IMR-90 (cell line): ENCODE measurements at regions not wholly inside any gene's neighbourhood (a gene's known extent, or its start where the extent isn't known, plus 50 kb on each side); places are given as distances from the start of the nearest gene placed in this dataset.

Experiments
- ATAC-seq: fragments of 200-7000 bp; cut with Tn5 transposase; 2 replicates; pipeline ENCODE4 v1.9.1; 2020; ENCODE audit warnings: low read depth, mild to moderate bottlenecking, moderate library complexity
- BruUV-seq: library from RNA; stranded (reverse); fragments of 400-500 nt; replicated peaks from 2 replicates; lab custom pipeline; 2021; lab: Mats Ljungman, UMichigan
- CTCF ChIA-PET: fragments of 300-600 bp; formaldehyde crosslinking; extraction: SDS; loops from one replicate; lab custom pipeline; 2021; ENCODE audit warnings: antibody characterized with exemption; lab: Yijun Ruan, JAX
- POLR2A ChIA-PET: fragments of 300-600 bp; sonication (Branson Sonifier 250); formaldehyde crosslinking; loops from one replicate; lab custom pipeline; 2022; ENCODE audit warnings: antibody characterized with exemption; ENCODE audit not compliant: unreplicated experiment; lab: Charles Lee
- DNase-seq: peaks from one replicate; pipeline ENCODE4 v3.0.0; 2013
- H2AFZ ChIP-seq: replicated peaks from 2 replicates; pipeline ENCODE3; 2013; ENCODE audit warnings: low read length, mild to moderate bottlenecking; ENCODE audit not compliant: poor library complexity
- H2AK5ac ChIP-seq: 2 replicates; pipeline ENCODE4 v1.6.1; 2013; ENCODE audit warnings: low read depth, low read length, inconsistent platforms
- H2AK9ac ChIP-seq: replicated peaks from 2 replicates; pipeline ENCODE3; 2013; ENCODE audit warnings: mild to moderate bottlenecking, low read depth, low read length, moderate library complexity; ENCODE audit not compliant: poor library complexity
- H2BK120ac ChIP-seq: 2 replicates; pipeline ENCODE4 v1.6.1; 2013; ENCODE audit warnings: low read depth, low read length, inconsistent platforms
- H2BK15ac ChIP-seq: 3 replicates; pipeline ENCODE4 v1.6.1; 2013; ENCODE audit warnings: low read depth, low read length, inconsistent platforms
- H2BK20ac ChIP-seq: 2 replicates; pipeline ENCODE4 v1.6.1; 2013; ENCODE audit warnings: low read depth, mild to moderate bottlenecking, inconsistent platforms, low read length, moderate library complexity
- H2BK5ac ChIP-seq: 2 replicates; pipeline ENCODE4 v1.6.1; 2013; ENCODE audit warnings: mild to moderate bottlenecking, low read depth, low read length, inconsistent platforms; ENCODE audit not compliant: poor library complexity, severe bottlenecking
- H3K14ac ChIP-seq: replicated peaks from 2 replicates; pipeline ENCODE4 v1.6.1; 2013; ENCODE audit warnings: low read depth, low read length, inconsistent platforms
- H3K18ac ChIP-seq: 2 replicates; pipeline ENCODE4 v1.6.1; 2013; ENCODE audit warnings: low read depth, low read length, control low read depth
- H3K23ac ChIP-seq: 2 replicates; pipeline ENCODE4 v1.6.1; 2013; ENCODE audit warnings: low read depth, low read length, inconsistent platforms
- H3K27ac ChIP-seq: 2 replicates; pipeline ENCODE4 v1.5.1; 2013; ENCODE audit warnings: mild to moderate bottlenecking, control low read depth, low read length; ENCODE audit not compliant: insufficient read depth
- H3K27me3 ChIP-seq: 2 replicates; pipeline ENCODE4 v1.6.1; 2013; ENCODE audit warnings: low read length; ENCODE audit not compliant: control insufficient read depth, insufficient read depth
- H3K36me3 ChIP-seq: 2 replicates; pipeline ENCODE4 v1.6.1; 2013; ENCODE audit warnings: low read length, mixed read lengths; ENCODE audit not compliant: control insufficient read depth, insufficient read depth
- H3K4ac ChIP-seq: 2 replicates; pipeline ENCODE4 v1.6.1; 2013; ENCODE audit warnings: low read depth, low read length, inconsistent platforms
- H3K4me1 ChIP-seq: 2 replicates; pipeline ENCODE4 v1.6.1; 2013; ENCODE audit warnings: low read length, mixed read lengths; ENCODE audit not compliant: control insufficient read depth, insufficient read depth
- H3K4me2 ChIP-seq: 2 replicates; pipeline ENCODE4 v1.6.1; 2013; ENCODE audit warnings: low read depth, mild to moderate bottlenecking, control low read depth, low read length, moderate library complexity
- H3K4me3 ChIP-seq: 2 replicates; pipeline ENCODE4 v1.5.1; 2013; ENCODE audit warnings: low read depth, mild to moderate bottlenecking, control low read depth, low read length, moderate library complexity; ENCODE audit not compliant: insufficient read depth
- H3K56ac ChIP-seq: 2 replicates; pipeline ENCODE4 v1.6.1; 2013; ENCODE audit warnings: low read length, inconsistent platforms; ENCODE audit not compliant: insufficient read depth; ENCODE audit errors: extremely low read depth
- H3K79me1 ChIP-seq, 2 experiments: 2 replicates each; pipeline ENCODE4 v1.6.1; 2013; ENCODE audit warnings: low read length in 2 of 2, inconsistent platforms in 1 of 2, low read depth in 1 of 2
- H3K9ac ChIP-seq: 2 replicates; pipeline ENCODE4 v1.6.1; 2013; ENCODE audit warnings: low read depth, low read length, control low read depth
- H3K9me1 ChIP-seq: 2 replicates; pipeline ENCODE4 v1.6.1; 2013; ENCODE audit warnings: low read length, inconsistent platforms; ENCODE audit not compliant: insufficient read depth
- H3K9me3 ChIP-seq: 2 replicates; pipeline ENCODE4 v1.6.1; 2013; ENCODE audit warnings: low read length; ENCODE audit not compliant: control insufficient read depth, insufficient read depth
- H4K20me1 ChIP-seq: 2 replicates; pipeline ENCODE4 v1.6.1; 2013; ENCODE audit warnings: low read length, inconsistent platforms; ENCODE audit not compliant: insufficient read depth
- H4K5ac ChIP-seq: 2 replicates; pipeline ENCODE4 v1.6.1; 2013; ENCODE audit warnings: mild to moderate bottlenecking, low read depth, low read length, control low read depth
- H4K8ac ChIP-seq, 2 experiments: 2 replicates each; pipeline ENCODE4 v1.6.1; 2013; ENCODE audit warnings: low read depth in 2 of 2, low read length in 2 of 2, control low read depth in 1 of 2, inconsistent platforms in 1 of 2
- H4K91ac ChIP-seq: 2 replicates; pipeline ENCODE4 v1.6.1; 2013; ENCODE audit warnings: low read depth, low read length, inconsistent platforms; ENCODE audit not compliant: insufficient read depth
- CEBPB ChIP-seq: IDR thresholded peaks from 2 replicates; pipeline ENCODE4 v1.6.1; 2012; ENCODE audit warnings: low read depth, low read length, improper control_type of control experiment
- FOS ChIP-seq: fragments of 150-350 bp; IDR thresholded peaks from 2 replicates; pipeline ENCODE4 v1.6.1; 2016; ENCODE audit warnings: low read depth, low read length
- MAZ ChIP-seq: IDR thresholded peaks from 2 replicates; pipeline ENCODE4 v1.6.1; 2012; ENCODE audit warnings: low read depth, mild to moderate bottlenecking, low read length, improper control_type of control experiment, moderate library complexity, borderline replicate concordance
- NFE2L2 ChIP-seq: fragments of 150-350 bp; IDR thresholded peaks from 2 replicates; pipeline ENCODE4 v1.6.1; 2016; ENCODE audit warnings: low read depth, mild to moderate bottlenecking, low read length
- POLR2A ChIP-seq: IDR thresholded peaks from 2 replicates; pipeline ENCODE4 v1.6.1; 2012; ENCODE audit warnings: mild to moderate bottlenecking, low read depth, low read length
- RCOR1 ChIP-seq: IDR thresholded peaks from 2 replicates; pipeline ENCODE4 v1.6.1; 2012; ENCODE audit warnings: mild to moderate bottlenecking, low read length, improper control_type of control experiment; ENCODE audit not compliant: insufficient replicate concordance
- USF2 ChIP-seq: fragments of 150-350 bp; IDR thresholded peaks from 2 replicates; pipeline ENCODE4 v1.6.1; 2017; ENCODE audit warnings: mild to moderate bottlenecking, antibody characterized with exemption, low read length, low read depth
- WGBS, 2 experiments: methylation state at CpG; one replicate each; pipeline versions ENCODE4 v1.1.5 to v1.1.7; 2013; ENCODE audit warnings: missing lambda C conversion rate in 2 of 2; ENCODE audit not compliant: insufficient read length in 1 of 2; ENCODE audit errors: extremely low coverage in 2 of 2; 5-methylcytosine and 5-hydroxymethylcytosine counted together
- dilution Hi-C: fragments of 300-500 bp; cut with HindIII; formaldehyde crosslinking; loops from one replicate; pipeline ENCODE4 v1.14.3; 2018; ENCODE audit warnings: low sequenced_read_pairs; ENCODE audit not compliant: unreplicated experiment
- in situ Hi-C: fragments of 300-500 bp; cut with MboI; formaldehyde crosslinking; loops from 3 replicates; pipeline ENCODE4 v1.14.3; 2019; ENCODE audit warnings: low sequenced_read_pairs, inconsistent platforms, mixed read lengths
- intact Hi-C: fragments of 100-400 bp; cut with micrococcal nuclease; formaldehyde crosslinking; loops from 2 replicates; pipeline ENCODE4 v1.10.0; 2022

GRCh38 chr9:13570068-13570974 is 290.8 kb upstream of the MPDZ start (continued):
- TF ChIP-seq NFE2L2, result no peak

GRCh38 chr9:13569602-13570067 is 290.1 kb upstream of the MPDZ start:
- Histone ChIP-seq H2AK5ac (no peak overlapping the region), H2BK5ac (no peak overlapping the region), H3K79me1 (no peaks in the 10 kb centered on the region), H2AK9ac (no peak overlapping the region), H3K23ac (no peak overlapping the region), H3K56ac (no peak overlapping the region), H2BK20ac (no peak overlapping the region), H4K8ac (no peak overlapping the region), H2AFZ (no peak overlapping the region), H3K4me2 (no peak overlapping the region), H3K9me3 (no peaks in the 10 kb centered on the region), H3K14ac (no peak overlapping the region), H3K9me1 (no peaks in the 10 kb centered on the region), H3K9ac (no peak overlapping the region), H3K36me3 (no peaks in the 10 kb centered on the region), H3K4me3 (no peak overlapping the region), H3K27ac (no peak overlapping the region), H4K20me1 (no peaks in the 10 kb centered on the region), H2BK120ac (no peak overlapping the region), H4K5ac (no peak overlapping the region), H3K18ac (no peak overlapping the region), H3K4ac (no peak overlapping the region), H3K4me1 (no peaks in the 10 kb centered on the region), H4K91ac (no peak overlapping the region), H2BK15ac (no peak overlapping the region), H3K27me3 (peaks cover 2% of the 10 kb centered on the region; the same call in 1 of the 2 replicates)
- in situ Hi-C loops (no loop called here), intact Hi-C loops (no loop called here), dilution Hi-C loops (no loop called here)
- ChIA-PET CTCF (no interaction called here), POLR2A (no interaction called here)
- ATAC-seq, result no peak
- TF ChIP-seq MAZ (no peak), NFE2L2 (no peak), RCOR1 (no peak), USF2 (no peak), POLR2A (no peak), FOS (no peak), CEBPB (no peak)
- no CpG with 5 or more reads among the region's 1 CpG for WGBS, 2 experiments
- BruUV-seq, result no TSS peak
- no peak for DNase-seq
